Urothelium cell line (cell line): ENCODE measurements at regions not wholly inside any gene's neighbourhood (a gene's known extent, or its start where the extent isn't known, plus 50 kb on each side); places are given as distances from the start of the nearest gene placed in this dataset.
A peak's percentile ranks its signal among the peaks of the same experiment; 100 is the strongest.
"Not testable (repeated sequence)": the region's sequence is repeated elsewhere in the genome, so short reads cannot be mapped to it uniquely, and the experiment has no call there.

Experiments
- DNase-seq: peaks from one replicate; pipeline ENCODE4 v3.0.0; 2011; ENCODE audit warnings: low spot score, mixed read lengths
- FAIRE-seq: peaks from 2 replicates; lab custom pipeline; 2011; peaks lifted over from hg19 to GRCh38; lab: Jason Lieb, UNC

GRCh38 chr5:114122852-114123251, 239.0 kb upstream of the KCNN2 start:
- FAIRE-seq: no peak
- DNase-seq: no peak

DNA sequence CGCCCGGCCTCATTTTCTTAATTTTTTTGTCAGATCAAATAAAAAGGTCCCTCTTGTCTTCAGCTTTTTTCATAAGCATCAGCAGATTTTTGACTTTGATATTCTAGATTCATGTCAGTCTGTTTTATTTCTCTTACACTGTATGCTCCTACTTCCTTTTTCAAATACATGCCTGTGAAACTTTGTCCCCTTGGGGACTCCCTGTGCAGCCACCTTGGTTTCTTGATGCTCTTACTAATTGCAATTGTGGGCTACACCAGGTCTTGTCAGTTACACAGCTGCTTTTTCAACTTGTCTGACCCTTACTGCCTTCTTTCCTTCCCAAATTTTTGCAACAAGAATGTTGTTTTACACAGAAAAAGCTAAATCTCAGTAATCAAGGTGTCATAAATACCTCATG, 238.2 kb upstream of the KCNN2 start:
- FAIRE-seq: no peak

GRCh38 chr5:114146398-114146797, 215.5 kb upstream of the KCNN2 start:
- DNase-seq: no peak
- FAIRE-seq: no peak

More for the DNA sequence above, 238.2 kb upstream of the KCNN2 start:
- DNase-seq: no peak

GRCh38 chr5:114148253-114148652, 213.6 kb upstream of the KCNN2 start:
- FAIRE-seq (no peak), DNase-seq (no peak)

DNA sequence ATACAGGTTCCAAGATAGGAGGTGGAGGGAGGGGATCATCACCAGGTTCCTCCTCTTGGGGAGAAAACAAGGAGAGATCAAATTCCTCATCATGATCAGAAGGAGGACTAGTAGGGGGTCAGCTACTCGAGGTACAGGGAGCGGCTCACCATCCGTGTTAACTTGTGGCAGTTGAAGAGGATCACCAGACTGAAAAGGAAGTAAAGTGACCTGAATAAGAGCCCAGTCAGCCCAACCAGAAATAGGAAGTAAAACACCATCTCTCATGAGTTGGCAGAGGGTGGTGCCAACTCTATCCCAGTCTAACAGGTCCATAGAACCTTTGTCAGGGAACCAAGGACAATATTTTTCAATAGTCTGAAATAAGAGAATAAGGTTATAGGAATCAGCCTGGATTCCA, 213.1 kb upstream of the KCNN2 start:
- not testable (repeated sequence) for FAIRE-seq, DNase-seq

DNA sequence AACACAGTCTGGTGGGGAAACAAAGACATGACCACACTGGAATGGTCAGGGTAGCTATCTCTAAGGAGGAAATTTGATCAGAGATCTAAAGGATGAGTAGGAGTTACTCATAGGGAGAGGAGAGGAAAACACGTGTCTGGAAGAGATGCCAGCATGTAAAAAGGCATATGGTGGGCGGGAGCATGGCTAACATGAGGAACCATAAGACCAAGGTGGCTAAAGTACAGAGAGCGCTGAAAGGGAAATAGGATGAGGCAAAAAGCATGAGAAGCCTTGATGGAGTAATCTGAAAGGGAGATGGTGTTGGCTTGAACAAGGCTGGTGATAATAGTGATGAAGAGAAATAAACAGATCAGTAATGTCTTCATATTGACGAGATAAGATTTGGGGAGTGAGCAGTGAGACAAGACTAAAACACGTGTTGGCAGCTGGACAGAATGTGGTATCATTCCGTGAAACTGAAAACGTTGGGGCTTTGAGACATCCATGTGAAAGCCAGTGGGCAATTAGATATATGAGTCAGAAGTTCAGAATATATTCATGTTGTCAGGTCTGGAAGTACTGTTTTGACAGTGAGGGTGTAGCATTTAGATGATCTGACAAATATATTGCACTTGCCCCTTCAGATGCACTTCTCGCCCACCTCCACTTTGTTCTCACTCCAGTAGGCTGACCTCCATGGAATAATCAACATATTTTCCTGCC, 209.1 kb upstream of the KCNN2 start:
- FAIRE-seq (no peak), DNase-seq (no peak)

- FAIRE-seq (no peak), DNase-seq (no peak)
These were observed 208.5 kb upstream of the KCNN2 start for GRCh38 chr5:114153392-114153791.

- no peak for DNase-seq
- no peak for FAIRE-seq
These were observed 208.0 kb upstream of the KCNN2 start for GRCh38 chr5:114153833-114154232.

- no peak for FAIRE-seq
These were observed 195.8 kb upstream of the KCNN2 start for GRCh38 chr5:114166081-114166480.

GRCh38 chr5:114174131-114174530, 187.7 kb upstream of the KCNN2 start:
- DNase-seq (no peak), FAIRE-seq (no peak)

More at GRCh38 chr5:114166081-114166480, 195.8 kb upstream of the KCNN2 start:
- no peak for DNase-seq

DNA sequence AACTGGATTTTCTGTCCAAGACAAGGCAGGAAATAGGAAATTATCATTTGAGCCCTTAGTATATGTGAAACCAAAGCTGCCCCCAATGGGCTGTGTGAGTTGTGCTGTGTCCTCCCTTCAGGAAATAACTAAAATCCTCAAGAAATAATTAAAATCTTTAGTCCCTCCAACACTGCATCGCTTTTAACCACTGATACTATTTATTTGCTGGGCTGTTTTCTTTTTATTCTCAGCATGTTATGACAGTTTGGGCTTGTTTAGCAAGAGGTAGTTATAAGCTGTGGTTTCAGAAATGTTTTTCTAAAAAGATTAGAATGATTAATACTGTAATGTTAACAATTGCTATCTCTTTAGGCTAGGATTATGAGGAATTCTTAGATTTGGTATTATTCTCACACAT, 187.0 kb upstream of the KCNN2 start:
- FAIRE-seq (no peak), DNase-seq (no peak)

DNA sequence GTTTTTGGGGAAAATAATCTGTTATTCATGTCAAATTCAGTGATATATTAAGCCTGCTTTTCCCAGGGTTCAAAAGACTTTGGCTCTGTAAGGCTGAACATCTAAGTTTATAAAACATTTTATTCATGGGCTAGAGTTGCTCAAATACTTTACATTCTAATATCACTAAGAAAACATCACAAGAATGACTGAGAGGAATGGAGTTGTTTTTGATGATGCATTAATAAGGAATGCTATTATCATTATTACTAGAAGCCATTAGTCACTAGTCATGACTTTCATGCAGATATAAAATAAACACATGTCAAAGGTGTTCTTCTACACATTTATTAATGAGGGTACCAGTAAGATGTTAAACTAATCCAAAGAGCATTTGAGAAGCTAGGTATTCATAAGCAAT, 185.5 kb upstream of the KCNN2 start:
- FAIRE-seq (no peak), DNase-seq (peak; percentile 15)

- no peak for DNase-seq
- no peak for FAIRE-seq
These were observed 182.7 kb upstream of the KCNN2 start for GRCh38 chr5:114179134-114179533.

GRCh38 chr5:114184006-114184405, 177.9 kb upstream of the KCNN2 start:
- DNase-seq: no peak

DNA sequence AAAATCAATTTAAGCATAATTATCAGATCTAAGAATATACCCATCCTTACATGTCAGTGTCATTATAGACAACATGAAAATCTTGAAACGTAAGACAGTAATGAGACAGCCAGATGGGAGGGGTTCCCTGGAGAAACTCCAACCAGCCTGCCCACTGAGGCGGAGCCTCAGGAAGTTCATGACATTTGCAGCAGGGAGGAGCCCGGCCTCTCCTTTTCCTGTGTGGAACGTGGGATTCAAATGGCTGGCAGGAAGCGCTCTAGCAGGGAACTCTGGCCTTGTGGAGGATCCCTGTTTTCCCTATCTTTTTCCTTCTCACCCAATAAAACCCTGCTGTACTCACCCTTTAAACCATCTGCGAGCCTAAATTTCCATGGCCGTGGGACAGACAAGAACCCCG, 176.6 kb upstream of the KCNN2 start:
- no peak for DNase-seq
- FAIRE-seq: no peak

More at GRCh38 chr5:114184006-114184405, 177.9 kb upstream of the KCNN2 start:
- no peak for FAIRE-seq

- FAIRE-seq (no peak), DNase-seq (no peak)
These were observed 170.4 kb upstream of the KCNN2 start for GRCh38 chr5:114191441-114191840.

- no peak for FAIRE-seq
- DNase-seq: no peak
These were observed 169.8 kb upstream of the KCNN2 start for GRCh38 chr5:114192108-114192507.

- no peak for FAIRE-seq
These were observed 160.5 kb upstream of the KCNN2 start for GRCh38 chr5:114201332-114201731.

GRCh38 chr5:114204923-114205322, 156.9 kb upstream of the KCNN2 start:
- FAIRE-seq (no peak), DNase-seq (no peak)

More at GRCh38 chr5:114201332-114201731, 160.5 kb upstream of the KCNN2 start:
- DNase-seq: no peak

- no peak for FAIRE-seq
- DNase-seq: no peak
These were observed 155.2 kb upstream of the KCNN2 start for GRCh38 chr5:114206640-114207039.

- FAIRE-seq (no peak), DNase-seq (no peak)
These were observed 154.3 kb upstream of the KCNN2 start for GRCh38 chr5:114207615-114208014.

DNA sequence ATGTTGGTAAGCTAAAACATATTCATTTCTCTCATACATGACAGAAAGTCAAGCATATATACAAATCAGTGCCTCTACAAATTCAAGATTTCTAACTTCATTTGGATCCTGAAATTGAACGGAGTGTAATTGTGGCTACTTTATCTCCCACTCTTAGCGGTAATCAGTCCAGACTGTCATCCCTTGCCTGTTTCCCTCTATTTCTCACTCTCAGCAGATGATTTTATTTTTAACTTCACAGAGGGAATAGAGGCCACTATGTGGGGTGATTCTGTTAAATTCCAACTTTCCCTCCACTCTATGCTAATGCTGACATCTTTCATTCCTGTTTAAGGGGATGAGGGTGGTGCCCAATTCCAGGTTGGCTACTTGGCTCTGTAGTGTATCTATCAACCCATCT, 153.8 kb upstream of the KCNN2 start:
- FAIRE-seq: no peak
- no peak for DNase-seq

GRCh38 chr5:114208588-114208987, 153.3 kb upstream of the KCNN2 start:
- DNase-seq (no peak), FAIRE-seq (no peak)
